ENCODE measurements at regions not wholly inside any gene's neighbourhood (a gene's known extent, or its start where the extent isn't known, plus 50 kb on each side); places are given as distances from the start of the nearest gene placed in this dataset.
"Not testable (repeated sequence)": the region's sequence is repeated elsewhere in the genome, so short reads cannot be mapped to it uniquely, and the experiment has no call there.

- intact Hi-C loops (cut with DNase I); DNase-seq: not testable (repeated sequence)
Measured at GRCh38 chr1:196366-196765, 255.1 kb downstream of the OR4F29 start.

GRCh38 chr1:191296-192049 lies 260.0 kb downstream of the OR4F29 start:
- intact Hi-C loops (cut with DNase I), result not testable (repeated sequence)
- DNase-seq, result peak; percentile 78 to 99 (median 94)

- intact Hi-C loops (cut with DNase I), result not testable (repeated sequence)
- DNase-seq, result peak in 17 of 42 donors; percentile 0 to 40 (median 4)
Measured at GRCh38 chr1:190678-191077, 260.8 kb downstream of the OR4F29 start.

- peak in 9 of 42 donors; percentile 2 to 39 (median 14) for DNase-seq
- intact Hi-C loops (cut with DNase I), result not testable (repeated sequence)
Measured at GRCh38 chr1:189915-190314, 261.6 kb downstream of the OR4F29 start.

- intact Hi-C loops (cut with DNase I), result not testable (repeated sequence)
- peak in 10 of 42 donors; percentile 1 to 28 (median 5) for DNase-seq
Measured at GRCh38 chr1:189270-189669, 262.2 kb downstream of the OR4F29 start.

- intact Hi-C loops (cut with DNase I), result not testable (repeated sequence)
- peak in 5 of 42 donors; percentile 1 to 14 (median 9) for DNase-seq
Measured at GRCh38 chr1:187298-187697, 264.2 kb downstream of the OR4F29 start.

- intact Hi-C loops (cut with DNase I), result not testable (repeated sequence)
- peak in 17 of 42 donors; percentile 0 to 42 (median 7) for DNase-seq
Measured at GRCh38 chr1:186691-187131, 264.8 kb downstream of the OR4F29 start.

GRCh38 chr1:186223-186622 lies 265.3 kb downstream of the OR4F29 start:
- DNase-seq, result peak in 6 of 42 donors; percentile 1 to 25 (median 13)
- intact Hi-C loops (cut with DNase I), result not testable (repeated sequence)

GRCh38 chr1:185526-185925 lies 266.0 kb downstream of the OR4F29 start:
- intact Hi-C loops (cut with DNase I), result not testable (repeated sequence)
- DNase-seq, result peak in 3 of 42 donors; percentile 0 to 7 (median 4)

- peak in 12 of 42 donors; percentile 1 to 35 (median 8) for DNase-seq
- intact Hi-C loops (cut with DNase I), result not testable (repeated sequence)
Measured at GRCh38 chr1:184336-184686, 267.2 kb downstream of the OR4F29 start.

GRCh38 chr1:183620-184335 lies 267.7 kb downstream of the OR4F29 start:
- DNase-seq, result peak in 14 of 42 donors; percentile 1 to 42 (median 12)

GRCh38 chr1:183081-183480 lies 268.4 kb downstream of the OR4F29 start:
- DNase-seq, result peak in 7 of 42 donors; percentile 0 to 33 (median 2)
- intact Hi-C loops (cut with DNase I), result not testable (repeated sequence)

More at GRCh38 chr1:183620-184335, 267.7 kb downstream of the OR4F29 start:
- intact Hi-C loops (cut with DNase I), result not testable (repeated sequence)

GRCh38 chr1:182631-183030 lies 268.8 kb downstream of the OR4F29 start:
- peak in 4 of 42 donors; percentile 1 to 5 (median 1) for DNase-seq
- intact Hi-C loops (cut with DNase I), result not testable (repeated sequence)

- DNase-seq, result peak in 32 of 42 donors; percentile 4 to 57 (median 17)
- intact Hi-C loops (cut with DNase I), result not testable (repeated sequence)
Measured at GRCh38 chr1:181247-182216, 269.9 kb downstream of the OR4F29 start.

GRCh38 chr1:180749-181205 lies 270.7 kb downstream of the OR4F29 start:
- intact Hi-C loops (cut with DNase I), result not testable (repeated sequence)
- DNase-seq, result peak in 13 of 42 donors; percentile 0 to 33 (median 8)

GRCh38 chr1:138842-139241 lies 312.6 kb downstream of the OR4F29 start:
- peak in 3 of 42 donors; percentile 4 to 27 (median 4) for DNase-seq
- intact Hi-C loops (cut with DNase I), result not testable (repeated sequence)

- intact Hi-C loops (cut with DNase I), result not testable (repeated sequence)
- peak in 3 of 42 donors; percentile 4 to 27 (median 11) for DNase-seq
Measured at GRCh38 chr1:137664-138063, 313.8 kb downstream of the OR4F29 start.

GRCh38 chr1:136344-136932 lies 315.0 kb downstream of the OR4F29 start:
- DNase-seq; intact Hi-C loops (cut with DNase I): not testable (repeated sequence)

Measured in head of caudate nucleus (tissue), 42 donors.